HG03139 (cell line): ENCODE measurements at regions not wholly inside any gene's neighbourhood (a gene's known extent, or its start where the extent isn't known, plus 50 kb on each side); places are given as distances from the start of the nearest gene placed in this dataset.
"Not testable (repeated sequence)": the region's sequence is repeated elsewhere in the genome, so short reads cannot be mapped to it uniquely, and the experiment has no call there.

Source experiments
- ATAC-seq: cut with Tn5 transposase; IDR thresholded peaks from one replicate; pipeline ENCODE4 v1.9.1; 2021; ENCODE audit not compliant: unreplicated experiment

DNA sequence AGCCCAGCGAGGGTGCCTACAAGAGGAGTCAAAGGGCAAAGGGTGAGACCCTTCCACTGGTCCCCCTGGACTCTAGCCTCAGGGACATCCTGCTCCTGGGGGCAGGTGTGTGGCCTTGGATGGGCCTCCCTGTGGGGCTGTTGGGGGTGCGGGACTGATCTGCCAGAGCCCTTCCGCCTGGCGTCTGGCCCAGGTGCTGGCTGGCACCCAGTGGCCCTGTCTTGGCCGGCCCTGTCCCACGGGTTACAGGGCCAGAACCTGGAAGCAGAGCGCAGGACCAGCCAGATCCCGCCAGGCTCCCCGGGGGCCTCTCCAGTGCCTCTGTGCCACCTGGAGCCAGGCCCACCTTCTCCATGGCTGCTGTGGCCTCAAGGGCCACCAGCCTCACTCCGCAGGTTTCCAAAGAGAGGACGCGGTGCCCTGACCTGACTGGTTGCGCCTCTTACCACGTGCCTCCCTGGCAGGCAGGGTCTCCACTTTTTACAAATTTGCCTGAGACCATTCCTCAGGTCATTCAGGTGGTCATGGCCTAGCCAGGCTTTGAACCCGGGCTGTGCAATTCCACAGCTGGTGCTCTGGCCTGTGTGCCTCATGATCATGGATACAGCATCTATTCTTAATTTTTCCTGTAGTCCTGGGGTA lies 444.8 kb downstream of the SPATA31D1 start:
- ATAC-seq = not testable (repeated sequence)

GRCh38 chr9:82436475-82436874 lies 447.9 kb downstream of the SPATA31D1 start:
- no peak for ATAC-seq

- not testable (repeated sequence) for ATAC-seq
Measured at GRCh38 chr9:82437183-82437582, 448.6 kb downstream of the SPATA31D1 start.

DNA sequence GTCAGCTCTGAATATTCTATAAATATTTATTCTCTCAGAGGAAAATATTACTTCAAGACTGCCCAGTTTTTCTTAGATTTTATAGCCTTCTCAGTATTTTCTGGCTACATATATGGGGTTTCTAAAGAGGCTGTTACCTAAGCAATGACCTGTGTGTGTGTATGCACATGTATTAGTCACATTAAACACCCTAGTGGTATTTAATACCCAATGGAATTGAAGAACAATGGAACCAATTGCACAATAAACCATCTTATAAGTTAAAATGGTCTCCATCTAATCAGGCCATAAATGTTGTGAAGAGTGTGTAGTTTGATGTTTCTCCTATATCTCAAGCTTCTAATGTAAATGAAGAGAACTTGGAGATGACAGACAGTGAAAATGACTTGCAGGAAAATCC lies 450.0 kb downstream of the SPATA31D1 start:
- ATAC-seq = no peak

DNA sequence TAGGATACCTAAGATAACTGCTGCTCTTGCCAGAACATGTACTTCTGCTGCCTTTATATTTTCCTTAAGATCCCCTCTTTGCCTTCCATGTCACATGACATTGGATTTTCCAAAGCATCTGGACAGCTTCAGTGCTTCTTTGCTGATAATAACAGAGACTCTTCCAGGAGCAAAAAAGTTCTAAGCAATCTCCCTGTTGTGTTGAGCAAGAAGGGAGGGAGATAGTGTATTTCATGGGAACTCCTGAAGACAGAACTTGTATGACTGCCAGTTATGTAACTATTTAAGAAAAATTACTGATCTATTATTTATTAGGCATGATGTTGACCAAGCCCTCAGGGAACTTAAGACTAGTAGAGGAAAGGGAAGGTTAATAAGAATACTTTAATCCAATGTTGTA lies 454.7 kb downstream of the SPATA31D1 start:
- no peak for ATAC-seq

DNA sequence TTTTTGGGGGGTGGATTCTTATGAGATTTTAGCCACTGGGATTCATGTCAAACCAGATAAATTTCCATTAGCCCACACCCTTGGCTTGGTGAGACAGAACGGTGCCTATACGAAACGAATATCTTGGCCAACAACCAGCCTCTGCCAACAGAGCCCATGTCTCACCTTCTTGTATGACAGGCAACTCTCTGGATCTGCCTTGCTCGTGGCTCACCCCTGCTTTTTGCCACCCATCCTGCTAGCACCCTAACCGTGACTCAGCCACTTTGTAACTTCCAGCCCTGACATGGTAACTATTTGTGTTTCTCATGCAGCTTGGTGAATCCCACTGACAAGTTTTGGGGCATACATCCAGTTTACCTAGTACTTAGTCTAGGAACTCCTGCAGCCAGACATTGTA lies 457.0 kb downstream of the SPATA31D1 start:
- ATAC-seq = no peak

DNA sequence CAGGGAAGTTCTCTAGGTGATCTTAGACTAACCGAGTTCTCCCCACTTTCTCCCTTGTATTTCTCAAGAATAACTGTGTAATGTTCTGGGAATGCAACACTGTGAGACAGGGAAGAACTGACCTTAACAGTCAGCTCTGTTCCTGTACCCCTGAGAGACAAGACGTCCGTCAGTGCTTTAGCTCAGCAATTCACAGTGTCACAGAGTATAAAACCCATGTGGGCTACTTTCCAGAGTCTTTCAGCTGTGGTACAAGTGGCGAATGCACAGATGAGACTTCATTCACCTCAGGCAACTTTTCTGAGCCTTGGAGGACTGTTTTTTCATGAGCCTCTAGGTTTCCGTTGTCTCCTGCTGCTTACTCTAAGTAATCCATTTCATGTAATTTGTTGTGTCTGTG lies 458.8 kb downstream of the SPATA31D1 start:
- no peak for ATAC-seq

DNA sequence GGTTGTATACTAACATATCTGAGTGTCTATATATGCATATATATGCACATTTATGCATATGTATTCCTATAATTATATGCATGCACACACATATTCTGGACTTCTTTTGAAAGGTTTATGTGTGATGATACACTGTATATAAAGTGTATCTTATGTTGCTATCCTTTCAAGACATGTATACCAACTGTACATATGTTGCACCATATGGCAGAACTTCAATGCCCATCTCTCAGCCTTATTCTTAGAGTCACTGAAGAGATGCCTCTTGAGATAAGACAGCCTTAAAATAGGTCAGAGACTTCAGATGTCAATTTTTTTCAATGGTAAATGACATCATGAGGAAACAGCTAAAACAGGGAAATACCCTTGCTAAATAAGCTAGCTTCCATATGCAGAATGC lies 461.4 kb downstream of the SPATA31D1 start:
- no peak for ATAC-seq

- no peak for ATAC-seq
Measured at GRCh38 chr9:82454509-82455190, 466.1 kb downstream of the SPATA31D1 start.

DNA sequence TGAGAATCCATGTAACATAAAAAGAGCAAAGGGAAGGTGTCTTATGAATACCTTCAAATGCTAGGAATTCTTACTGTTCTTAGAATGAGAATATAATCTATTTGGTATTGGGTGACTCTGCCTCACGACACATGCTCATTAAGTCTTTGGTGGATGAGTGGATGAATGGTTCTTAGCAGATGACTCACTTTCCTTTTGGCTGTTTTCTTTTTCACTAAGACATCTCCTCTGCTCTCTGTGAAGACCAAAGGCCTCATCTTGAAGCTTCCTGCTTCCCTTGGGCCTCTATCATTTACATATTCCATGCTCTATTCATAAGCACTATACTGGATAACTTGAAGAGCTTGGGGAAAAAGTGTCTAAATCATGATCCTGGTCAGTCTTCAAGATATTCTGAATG lies 468.1 kb downstream of the SPATA31D1 start:
- no peak for ATAC-seq

GRCh38 chr9:82457298-82457697 lies 468.7 kb downstream of the SPATA31D1 start:
- no peak for ATAC-seq

DNA sequence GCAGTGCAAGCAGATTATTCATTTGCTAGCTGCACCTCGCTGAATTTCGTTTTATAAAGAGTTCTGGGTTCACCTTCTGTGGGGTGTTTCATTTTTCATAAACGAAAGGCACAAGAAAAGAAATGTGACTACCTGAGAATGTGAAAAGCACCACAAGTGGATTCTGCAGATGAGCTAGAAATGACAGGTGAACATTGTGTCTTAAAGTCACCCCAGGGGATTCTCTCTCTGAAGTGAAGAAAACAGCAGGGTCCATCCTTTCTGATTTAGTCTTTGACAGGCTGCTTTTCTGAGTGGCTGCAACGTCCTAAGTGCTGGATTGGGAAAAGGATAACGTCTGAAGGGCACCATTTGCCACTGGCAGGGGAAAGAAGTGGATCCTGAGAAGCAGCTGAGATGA lies 469.3 kb downstream of the SPATA31D1 start:
- ATAC-seq = no peak

- no peak for ATAC-seq
Measured at GRCh38 chr9:82458296-82458695, 469.7 kb downstream of the SPATA31D1 start.

DNA sequence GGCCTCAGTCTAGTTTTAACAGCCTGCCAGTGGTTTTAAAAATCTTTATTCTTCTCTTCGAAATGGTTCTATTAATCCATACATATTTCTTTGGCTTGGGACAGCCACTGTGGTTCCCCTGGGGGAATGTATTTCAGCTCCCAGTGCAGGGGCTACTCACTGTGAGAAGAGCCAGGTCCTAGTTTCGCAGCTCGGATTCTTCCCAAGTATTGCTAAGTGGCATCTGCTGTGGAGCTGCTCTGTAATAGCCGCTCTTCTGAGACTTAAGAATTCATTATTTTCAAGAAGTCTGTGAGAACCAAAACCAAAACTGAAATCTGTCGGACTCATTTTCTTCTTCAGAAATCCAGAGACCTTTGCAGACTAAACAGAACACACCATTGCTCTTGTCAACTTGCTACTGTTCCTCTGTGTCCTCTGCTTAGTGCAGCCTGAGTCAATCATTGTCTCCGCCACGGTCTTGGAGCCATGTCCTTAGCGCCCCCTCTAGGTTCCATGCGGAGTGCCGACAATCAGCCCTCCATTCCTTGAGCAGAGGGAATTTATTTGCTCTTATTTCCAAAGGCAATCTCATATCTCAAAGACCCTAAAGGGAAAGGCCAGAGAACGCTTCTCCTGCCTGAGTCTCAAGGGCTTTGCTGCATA lies 478.2 kb downstream of the SPATA31D1 start:
- no peak for ATAC-seq

GRCh38 chr9:82467436-82467835 lies 478.9 kb downstream of the SPATA31D1 start:
- no peak for ATAC-seq

DNA sequence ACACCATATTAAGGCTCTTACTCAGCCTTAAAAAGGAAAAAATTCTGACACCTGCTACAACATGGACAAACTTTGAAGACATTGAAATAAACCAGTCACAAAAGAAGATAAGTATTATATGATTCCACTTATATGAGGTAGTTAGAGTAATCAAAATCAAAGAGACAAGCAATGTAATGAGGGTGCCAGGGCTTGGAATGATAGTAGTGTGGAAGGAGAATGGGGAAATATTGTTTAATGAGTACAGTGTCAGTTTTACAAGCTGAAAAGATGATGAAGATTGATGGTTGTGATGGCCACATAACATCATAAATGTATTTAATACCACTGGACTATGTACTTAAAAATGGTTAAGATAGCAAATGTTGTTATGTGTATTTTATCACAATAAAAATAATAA lies 485.7 kb downstream of the SPATA31D1 start:
- ATAC-seq = no peak

GRCh38 chr9:82475584-82476301 lies 487.2 kb downstream of the SPATA31D1 start:
- no peak for ATAC-seq

- ATAC-seq = no peak
Measured at GRCh38 chr9:82480921-82481320, 492.3 kb downstream of the SPATA31D1 start.

DNA sequence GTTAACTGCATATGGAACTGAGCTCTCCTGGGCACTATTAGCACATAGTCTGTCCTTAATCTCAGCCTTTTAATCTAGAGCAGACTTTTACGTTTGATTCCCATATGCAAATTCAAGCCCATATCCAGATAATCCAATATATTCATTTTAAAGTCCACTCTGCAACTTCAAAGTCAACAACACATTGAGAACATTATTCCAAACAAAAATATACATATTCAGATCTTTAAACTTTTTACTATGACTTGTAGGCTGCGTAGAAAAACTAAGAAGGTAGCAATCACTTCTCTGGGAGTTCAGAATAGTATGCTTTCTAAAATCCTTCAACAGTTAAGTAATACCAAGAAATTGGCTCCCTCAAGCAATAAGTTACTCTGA lies 499.4 kb downstream of the SPATA31D1 start:
- ATAC-seq = no peak

- no peak for ATAC-seq
Measured at GRCh38 chr9:82488313-82489200, 500.0 kb downstream of the SPATA31D1 start.
